ENCODE measurements at regions not wholly inside any gene's neighbourhood (a gene's known extent, or its start where the extent isn't known, plus 50 kb on each side); places are given as distances from the start of the nearest gene placed in this dataset.

- intact Hi-C loops (cut with DNase I), result no loop called here
- H3K9me3 ChIP-seq, result no peaks in the 10 kb centered on the region
- DNase-seq (no peak), ATAC-seq (no peak)
- H3K4me3 ChIP-seq, result no peak overlapping the region
- H3K27ac ChIP-seq, result no peak overlapping the region
- no peaks in the 10 kb centered on the region for H3K4me1 ChIP-seq
- no peaks in the 10 kb centered on the region for H3K36me3 ChIP-seq
- no peaks in the 10 kb centered on the region for H3K27me3 ChIP-seq (ENCODE audit: low read depth)
- TF ChIP-seq, protein P1, sequence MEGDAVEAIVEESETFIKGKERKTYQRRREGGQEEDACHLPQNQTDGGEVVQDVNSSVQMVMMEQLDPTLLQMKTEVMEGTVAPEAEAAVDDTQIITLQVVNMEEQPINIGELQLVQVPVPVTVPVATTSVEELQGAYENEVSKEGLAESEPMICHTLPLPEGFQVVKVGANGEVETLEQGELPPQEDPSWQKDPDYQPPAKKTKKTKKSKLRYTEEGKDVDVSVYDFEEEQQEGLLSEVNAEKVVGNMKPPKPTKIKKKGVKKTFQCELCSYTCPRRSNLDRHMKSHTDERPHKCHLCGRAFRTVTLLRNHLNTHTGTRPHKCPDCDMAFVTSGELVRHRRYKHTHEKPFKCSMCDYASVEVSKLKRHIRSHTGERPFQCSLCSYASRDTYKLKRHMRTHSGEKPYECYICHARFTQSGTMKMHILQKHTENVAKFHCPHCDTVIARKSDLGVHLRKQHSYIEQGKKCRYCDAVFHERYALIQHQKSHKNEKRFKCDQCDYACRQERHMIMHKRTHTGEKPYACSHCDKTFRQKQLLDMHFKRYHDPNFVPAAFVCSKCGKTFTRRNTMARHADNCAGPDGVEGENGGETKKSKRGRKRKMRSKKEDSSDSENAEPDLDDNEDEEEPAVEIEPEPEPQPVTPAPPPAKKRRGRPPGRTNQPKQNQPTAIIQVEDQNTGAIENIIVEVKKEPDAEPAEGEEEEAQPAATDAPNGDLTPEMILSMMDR (IDR thresholded peaks at IDR 0.05), result no peak
Observed at GRCh38 chr5:57653636-57654290, 171.2 kb upstream of the ACTBL2 start.

GRCh38 chr5:57651127-57651526, 168.5 kb upstream of the ACTBL2 start:
- Histone ChIP-seq H3K27me3 (ENCODE audit: low read depth) (no peaks in the 10 kb centered on the region), H3K9me3 (no peaks in the 10 kb centered on the region), H3K4me1 (no peaks in the 10 kb centered on the region), H3K4me3 (no peak overlapping the region), H3K27ac (no peak overlapping the region), H3K36me3 (no peaks in the 10 kb centered on the region)
- intact Hi-C loops (cut with DNase I), result no loop called here
- TF ChIP-seq, protein P1 (IDR thresholded peaks at IDR 0.05), result no peak
- ATAC-seq (no peak), DNase-seq (no peak)

DNA sequence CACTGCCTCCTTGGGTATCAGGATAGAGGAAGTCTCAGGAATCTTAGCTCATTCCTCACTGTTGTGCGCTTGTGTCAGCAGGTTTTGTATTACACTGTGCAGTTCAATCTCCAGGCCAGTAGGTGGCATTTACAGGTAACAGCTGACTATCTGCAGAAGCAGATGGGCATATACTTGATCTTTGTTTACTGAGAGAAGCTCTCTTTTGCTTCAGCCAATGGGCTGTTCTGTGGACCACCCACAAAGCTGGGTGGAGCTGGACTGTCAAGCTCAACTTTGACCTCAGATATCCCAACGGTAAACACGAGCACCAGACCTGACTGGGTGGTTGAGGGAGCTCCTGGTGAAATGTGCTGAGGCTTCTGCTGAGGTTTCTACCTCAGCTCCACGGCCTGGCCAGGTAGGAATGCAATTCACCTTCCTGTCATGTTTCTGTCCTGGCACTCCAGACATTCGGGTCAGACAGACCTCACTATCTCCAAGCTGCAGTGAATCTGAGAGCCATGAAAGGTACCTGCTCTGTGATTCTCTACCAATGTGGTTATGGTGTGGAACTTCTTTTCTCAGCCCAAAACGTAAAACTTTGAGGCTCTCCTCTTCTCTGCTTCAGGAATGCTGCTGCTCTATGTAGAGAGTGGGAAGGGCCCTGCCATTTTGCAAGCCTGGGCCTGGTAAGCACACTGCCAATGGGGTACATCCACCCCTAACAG, 167.9 kb upstream of the ACTBL2 start:
- ATAC-seq (peak; percentile 77 to 78), DNase-seq (no peak)

GRCh38 chr5:57642698-57643097, 160.1 kb upstream of the ACTBL2 start:
- TF ChIP-seq, protein P1 (IDR thresholded peaks at IDR 0.05), result no peak
- DNase-seq (no peak), ATAC-seq (no peak)
- Histone ChIP-seq H3K4me1 (no peaks in the 10 kb centered on the region), H3K4me3 (no peak overlapping the region), H3K9me3 (no peaks in the 10 kb centered on the region), H3K27me3 (ENCODE audit: low read depth) (no peaks in the 10 kb centered on the region), H3K27ac (no peak overlapping the region), H3K36me3 (no peaks in the 10 kb centered on the region)
- intact Hi-C loops (cut with DNase I), result no loop called here

More for the DNA sequence above, 167.9 kb upstream of the ACTBL2 start:
- no peaks in the 10 kb centered on the region for H3K9me3 ChIP-seq
- H3K27me3 ChIP-seq (ENCODE audit: low read depth), result no peaks in the 10 kb centered on the region
- TF ChIP-seq, protein P1 (IDR thresholded peaks at IDR 0.05), result peak; percentile 63
- no peak overlapping the region for H3K4me3 ChIP-seq
- intact Hi-C loops (cut with DNase I), result no loop called here
- no peaks in the 10 kb centered on the region for H3K4me1 ChIP-seq
- no peak overlapping the region for H3K27ac ChIP-seq
- no peaks in the 10 kb centered on the region for H3K36me3 ChIP-seq

DNA sequence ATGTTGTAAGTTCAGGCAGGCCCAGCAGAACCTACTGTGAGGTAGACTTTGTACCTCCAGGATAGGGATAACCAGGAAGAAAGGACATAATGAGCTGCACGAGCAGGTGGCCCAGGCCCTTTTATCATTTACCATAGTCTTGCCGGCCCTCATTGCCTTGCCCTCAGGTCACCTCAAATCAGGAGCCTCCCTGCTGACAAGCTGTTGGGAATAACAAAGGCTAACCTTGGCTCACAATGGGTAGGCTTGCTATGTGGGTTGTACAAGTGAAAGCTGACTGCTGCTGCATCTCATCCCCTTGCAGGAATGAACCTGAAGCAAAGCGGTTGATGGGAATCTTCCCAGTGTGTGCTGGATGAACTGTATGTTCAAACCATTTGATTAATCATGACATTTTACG, 159.5 kb upstream of the ACTBL2 start:
- no peaks in the 10 kb centered on the region for H3K27me3 ChIP-seq (ENCODE audit: low read depth)
- DNase-seq, result no peak
- no peaks in the 10 kb centered on the region for H3K36me3 ChIP-seq
- no peak overlapping the region for H3K4me3 ChIP-seq
- no peaks in the 10 kb centered on the region for H3K9me3 ChIP-seq
- H3K27ac ChIP-seq, result no peak overlapping the region
- intact Hi-C loops (cut with DNase I), result no loop called here
- no peaks in the 10 kb centered on the region for H3K4me1 ChIP-seq
- ATAC-seq, result no peak
- TF ChIP-seq, protein P1 (IDR thresholded peaks at IDR 0.05), result no peak

Measured in lower lobe of right lung (tissue), 2 donors.